H1 (cell line): ENCODE measurements at regions not wholly inside any gene's neighbourhood (a gene's known extent, or its start where the extent isn't known, plus 50 kb on each side); places are given as distances from the start of the nearest gene placed in this dataset.

Experiments
- CTCF ChIA-PET: fragments of 300-600 bp; sonication (Branson Sonifier 250); formaldehyde crosslinking; loops from one replicate; lab custom pipeline; 2021; ENCODE audit not compliant: partially characterized antibody; lab: Charles Lee
- POLR2A ChIA-PET: fragments of 300-600 bp; sonication (Branson Sonifier 250); formaldehyde crosslinking; loops from one replicate; lab custom pipeline; 2021; ENCODE audit warnings: inconsistent platforms; ENCODE audit not compliant: partially characterized antibody; lab: Charles Lee
- DNase-seq, 2 experiments: peaks; one replicate each; pipeline versions ENCODE4 v3.0.0 to v3.0.0-alpha.2; 2010 to 2022; ENCODE audit warnings: low spot score in 2 of 2, low read depth in 1 of 2, mixed read lengths in 1 of 2
- FAIRE-seq: peaks from 2 replicates; lab custom pipeline; 2011; peaks lifted over from hg19 to GRCh38; lab: Jason Lieb, UNC
- H2AFZ ChIP-seq: 2 replicates; pipeline ENCODE4 v1.8.1; 2012; ENCODE audit warnings: low read length, inconsistent platforms
- H2AK5ac ChIP-seq: 2 replicates; pipeline ENCODE4 v1.6.1; 2013; ENCODE audit warnings: low read depth, low read length
- H2BK120ac ChIP-seq: replicated peaks from 2 replicates; pipeline ENCODE3; 2013; ENCODE audit warnings: low read depth, low read length, inconsistent platforms
- H2BK12ac ChIP-seq: 2 replicates; pipeline ENCODE4 v1.6.1; 2013; ENCODE audit warnings: low read depth, low read length
- H2BK15ac ChIP-seq: 2 replicates; pipeline ENCODE4 v1.6.1; 2013; ENCODE audit warnings: low read length
- H2BK20ac ChIP-seq: 2 replicates; pipeline ENCODE4 v1.6.1; 2013; ENCODE audit warnings: low read length
- H2BK5ac ChIP-seq: 2 replicates; pipeline ENCODE4 v1.6.1; 2013; ENCODE audit warnings: low read depth, low read length
- H3K14ac ChIP-seq: 2 replicates; pipeline ENCODE4 v1.6.1; 2013; ENCODE audit warnings: inconsistent platforms; ENCODE audit not compliant: insufficient read length
- H3K18ac ChIP-seq: 2 replicates; pipeline ENCODE4 v1.6.1; 2013; ENCODE audit warnings: low read length; ENCODE audit errors: extremely low read depth
- H3K23ac ChIP-seq: 2 replicates; pipeline ENCODE4 v1.6.1; 2013; ENCODE audit warnings: inconsistent platforms; ENCODE audit not compliant: insufficient read length
- H3K23me2 ChIP-seq: 2 replicates; pipeline ENCODE4 v1.6.1; 2013; ENCODE audit warnings: low read depth, low read length
- H3K27ac ChIP-seq: 2 replicates; pipeline ENCODE4 v1.6.1; 2011; ENCODE audit warnings: low read depth, low read length, inconsistent platforms
- H3K27me3 ChIP-seq, 4 experiments: replicated peaks in 1 of 4; 1 replicate in 1 of 4; 2 replicates in 3 of 4; pipeline versions ENCODE4 v1.6.1 to v1.8.1; 2011 to 2013; ENCODE audit warnings: low read length in 3 of 4, mild to moderate bottlenecking in 3 of 4, inconsistent platforms in 2 of 4, mixed read lengths in 2 of 4, moderate library complexity in 1 of 4; ENCODE audit not compliant: control insufficient read depth in 3 of 4, insufficient read depth in 3 of 4; ENCODE audit errors: extremely low read depth in 1 of 4
- H3K36me3 ChIP-seq, 4 experiments: 2 replicates each; pipeline versions ENCODE4 v1.6.1 to v1.8.1; 2011 to 2013; ENCODE audit warnings: mild to moderate bottlenecking in 4 of 4, low read length in 3 of 4, moderate library complexity in 2 of 4, control low read depth in 1 of 4, inconsistent platforms in 1 of 4; ENCODE audit not compliant: insufficient read depth in 4 of 4, control insufficient read depth in 2 of 4
- H3K4ac ChIP-seq: replicated peaks from 2 replicates; pipeline ENCODE3; 2013; ENCODE audit warnings: low read length, low read depth, mixed read lengths, inconsistent platforms; ENCODE audit not compliant: insufficient read length
- H3K4me1 ChIP-seq, 4 experiments: replicated peaks in 1 of 4; 1 replicate in 1 of 4; 2 replicates in 3 of 4; pipeline versions ENCODE4 v1.6.1 to v1.8.1; 2011 to 2013; ENCODE audit warnings: low read length in 3 of 4, inconsistent platforms in 2 of 4, mixed read lengths in 1 of 4; ENCODE audit not compliant: insufficient read depth in 4 of 4, control insufficient read depth in 3 of 4
- H3K4me2 ChIP-seq, 2 experiments: 2 replicates each; pipeline versions ENCODE4 v1.6.1 to v1.8.1; 2011 to 2013; ENCODE audit warnings: low read depth in 2 of 2, low read length in 2 of 2, control low read depth in 1 of 2, inconsistent platforms in 1 of 2, mild to moderate bottlenecking in 1 of 2; ENCODE audit not compliant: insufficient read depth in 1 of 2
- H3K4me3 ChIP-seq, 4 experiments: fragments of 200-600, 300-600 bp in 1 of 4; sonication (generic), shearing (Covaris generic), sonication (Bioruptor Twin) in 1 of 4; 2 replicates each; pipeline versions ENCODE4 v1.5.1 to v1.8.1; 2011 to 2016; ENCODE audit warnings: low read length in 4 of 4, low read depth in 3 of 4, control low read depth in 2 of 4, inconsistent platforms in 2 of 4, mild to moderate bottlenecking in 2 of 4, mixed read lengths in 1 of 4, moderate library complexity in 1 of 4; ENCODE audit not compliant: insufficient read depth in 2 of 4; ENCODE audit errors: extremely low read depth in 1 of 4
- H3K56ac ChIP-seq: replicated peaks from 2 replicates; pipeline ENCODE3; 2013; ENCODE audit warnings: low read depth, mild to moderate bottlenecking, mixed read lengths, low read length, inconsistent platforms; ENCODE audit not compliant: insufficient read length
- H3K79me1 ChIP-seq: 2 replicates; pipeline ENCODE4 v1.6.1; 2013; ENCODE audit warnings: low read depth, low read length, control low read depth
- H3K79me2 ChIP-seq, 2 experiments: 2 replicates each; pipeline versions ENCODE4 v1.6.1 to v1.8.1; 2012 to 2013; ENCODE audit warnings: low read length in 2 of 2, mild to moderate bottlenecking in 2 of 2, inconsistent platforms in 1 of 2; ENCODE audit not compliant: insufficient read depth in 2 of 2, control insufficient read depth in 1 of 2
- H3K9ac ChIP-seq, 4 experiments: replicated peaks in 1 of 4; 1 replicate in 1 of 4; 2 replicates in 3 of 4; pipeline versions ENCODE4 v1.6.1 to v1.8.1; 2011 to 2013; ENCODE audit warnings: low read depth in 3 of 4, low read length in 3 of 4, control low read depth in 2 of 4, mild to moderate bottlenecking in 2 of 4, moderate library complexity in 2 of 4, inconsistent platforms in 1 of 4; ENCODE audit errors: extremely low read depth in 1 of 4
- H3K9me3 ChIP-seq, 2 experiments: 2 replicates each; pipeline versions ENCODE4 v1.6.1 to v1.8.1; 2012 to 2013; ENCODE audit warnings: mild to moderate bottlenecking in 2 of 2, moderate library complexity in 2 of 2, control low read depth in 1 of 2, inconsistent platforms in 1 of 2, low read depth in 1 of 2, low read length in 1 of 2, mixed read lengths in 1 of 2; ENCODE audit not compliant: insufficient read depth in 2 of 2
- H4K20me1 ChIP-seq, 2 experiments: replicated peaks in 1 of 2; 2 replicates each; pipeline versions ENCODE3 to v1.8.1; 2011 to 2013; ENCODE audit warnings: inconsistent platforms in 2 of 2, low read length in 2 of 2, mild to moderate bottlenecking in 1 of 2; ENCODE audit not compliant: insufficient read depth in 2 of 2, control insufficient read depth in 1 of 2
- H4K5ac ChIP-seq: 2 replicates; pipeline ENCODE4 v1.6.1; 2013; ENCODE audit warnings: low read length, low read depth, mixed read lengths, inconsistent platforms; ENCODE audit not compliant: insufficient read length
- H4K8ac ChIP-seq: 2 replicates; pipeline ENCODE4 v1.8.0; 2013; ENCODE audit warnings: mild to moderate bottlenecking, moderate library complexity, low read length, inconsistent platforms; ENCODE audit not compliant: insufficient read depth; ENCODE audit errors: extremely low read depth
- H4K91ac ChIP-seq: replicated peaks from 2 replicates; pipeline ENCODE3; 2013; ENCODE audit warnings: low read length, mixed read lengths, inconsistent platforms; ENCODE audit not compliant: insufficient read length
- SP4 ChIP-seq: IDR thresholded peaks from 2 replicates; pipeline ENCODE4 v1.6.1; 2012; ENCODE audit warnings: low read length, inconsistent platforms
- TEAD4 ChIP-seq: IDR thresholded peaks from 2 replicates; pipeline ENCODE4 v1.6.1; 2012; ENCODE audit warnings: low read depth, low read length, inconsistent platforms, mixed read lengths
- WGBS, 2 experiments: shearing (Covaris generic) in 1 of 2; methylation state at CpG; one replicate each; pipeline versions ENCODE4 v1.1.6 to v1.1.7; 2013 to 2015; ENCODE audit warnings: low lambda C conversion rate in 2 of 2, mixed read lengths in 2 of 2, inconsistent platforms in 1 of 2, low coverage in 1 of 2, missing lambda C conversion rate in 1 of 2; ENCODE audit not compliant: insufficient replicate concordance in 2 of 2, insufficient coverage in 1 of 2, insufficient read length in 1 of 2; ENCODE audit errors: extremely low coverage in 1 of 2, missing lambda C conversion rate in 1 of 2; 5-methylcytosine and 5-hydroxymethylcytosine counted together

DNA sequence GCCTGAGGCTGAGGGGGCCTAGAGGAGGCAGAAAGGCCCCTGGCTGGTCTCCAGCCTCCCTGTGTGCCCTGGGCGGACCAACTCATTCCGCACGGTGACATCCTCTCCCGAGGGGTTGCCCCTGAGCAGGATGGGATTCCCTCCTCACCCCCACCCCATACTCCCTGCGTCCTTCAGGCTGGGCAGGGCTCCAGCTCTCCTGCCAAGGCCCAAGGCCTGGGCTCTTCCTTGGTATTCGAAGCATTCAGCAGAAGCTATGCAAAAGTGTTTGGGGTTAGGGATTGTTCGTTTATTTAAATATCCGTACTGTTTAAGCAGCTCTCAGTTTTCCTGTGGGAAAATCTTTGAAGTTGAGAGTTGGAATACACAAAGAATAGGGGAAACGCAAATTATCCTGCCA, 113.1 kb upstream of the RAB12 start:
- Histone ChIP-seq H2AFZ (no peak overlapping the region; the same call in 1 of the 2 replicates), H3K79me1 (no peaks in the 10 kb centered on the region), H2AK5ac (no peak overlapping the region), H3K4me2 (no peak overlapping the region), H4K5ac (no peak overlapping the region), H2BK20ac (no peak overlapping the region), H3K23me2 (no peaks in the 10 kb centered on the region), H4K20me1 (no peaks in the 10 kb centered on the region), H4K91ac (no peak overlapping the region), H3K27ac (no peak overlapping the region), H3K23ac (no peak overlapping the region), H4K8ac (no peak overlapping the region), H3K79me2 (no peaks in the 10 kb centered on the region), H3K14ac (no peak overlapping the region), H3K27me3 (no peaks in the 10 kb centered on the region; a peak in 1 of 7 replicates), H2BK5ac (no peak overlapping the region), H3K36me3 (no peaks in the 10 kb centered on the region), H3K4me1 (0 out of 7 replicates have a peak, but pooled peaks cover 0 to 3% (median 1%) of the 10 kb centered on the region in 4 experiments), H2BK15ac (no peak overlapping the region), H2BK120ac (no peak overlapping the region), H3K56ac (no peak overlapping the region), H3K9me3 (no peaks in the 10 kb centered on the region; a peak in 1 of 4 replicates), H3K4me3 (no peak overlapping the region), H2BK12ac (no peak overlapping the region), H3K4ac (no peak overlapping the region), H3K18ac (no peak overlapping the region; the same call in 1 of the 2 replicates), H3K9ac (no peak overlapping the region)
- TF ChIP-seq TEAD4: peak; percentile 37; the same call in 1 of the 2 replicates
- TF ChIP-seq SP4: no peak
- FAIRE-seq: no peak
- POLR2A ChIA-PET: no interaction called here
- 83% methylated on average over 9 of the region's 9 CpGs; no CpG with 5 or more reads in 1 of the 2 experiments for WGBS, 2 experiments
- DNase-seq: no peak
- CTCF ChIA-PET: interaction anchor here (0.6 to 1.7 kb wide), 4 partner anchors 13 to 625 kb away, joined by 3 to 20 read pairs (median 4); no protein-coding TSS in a partner anchor
